Gastroesophageal sphincter (tissue), 3 donors: ENCODE measurements at regions not wholly inside any gene's neighbourhood (a gene's known extent, or its start where the extent isn't known, plus 50 kb on each side); places are given as distances from the start of the nearest gene placed in this dataset.

Experiments used
- POLR2A ChIP-seq, 2 donors: fragments of 450-650 bp; IDR thresholded peaks; one replicate each; pipeline ENCODE4 v1.6.1; 2017; ENCODE audit warnings: antibody characterized with exemption in 2 of 2, mild to moderate bottlenecking in 2 of 2, moderate library complexity in 1 of 2
- POLR2AphosphoS5 ChIP-seq: sonication (generic); formaldehyde crosslinking; IDR thresholded peaks from one replicate; pipeline ENCODE4 v1.6.1; 2017; ENCODE audit warnings: antibody characterized with exemption
- TF ChIP-seq, protein P1 (sequence below), 4 experiments: fragments of 200-600 bp in 2 of 4; fragments of 450-650 bp in 2 of 4; sonication (generic) in 1 of 4; IDR thresholded peaks; one replicate each; pipeline ENCODE4 v1.5.1; 2017 to 2019; ENCODE audit warnings: antibody characterized with exemption in 4 of 4, mild to moderate bottlenecking in 2 of 4, moderate library complexity in 2 of 4

DNA sequence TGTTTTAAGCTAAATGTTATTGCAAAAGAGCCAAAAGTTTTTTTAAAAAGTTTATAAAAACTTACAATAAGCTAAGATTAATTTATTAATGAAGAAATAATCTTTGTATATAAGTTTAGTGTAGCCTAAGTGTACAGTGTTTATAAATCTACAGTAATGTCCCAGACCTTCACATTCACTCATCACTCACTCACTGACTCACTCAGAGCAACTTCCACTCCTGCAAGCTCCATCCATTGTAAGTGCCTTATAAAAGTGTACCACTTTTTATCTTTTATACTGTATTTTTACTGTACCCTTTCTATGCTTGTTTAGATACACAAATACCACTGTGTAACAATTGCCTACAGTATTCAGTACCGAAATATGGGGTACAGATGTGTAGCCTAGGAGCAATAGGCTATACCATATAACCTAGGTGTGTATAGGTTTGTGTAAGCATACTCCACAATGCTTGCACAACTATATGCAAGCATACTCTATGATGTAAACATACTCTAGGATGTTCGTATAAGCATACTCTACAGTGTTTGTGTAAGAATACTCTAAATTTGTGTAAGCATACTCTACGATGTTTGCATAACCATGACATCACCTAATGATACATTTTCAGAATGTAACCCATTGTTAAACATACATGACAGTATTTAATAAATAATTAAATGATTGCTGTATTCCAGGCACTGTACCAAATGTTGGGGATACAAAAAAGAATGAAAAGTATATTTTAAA is 953.0 kb downstream of the KCNA4 start:
- TF ChIP-seq, protein P1, sequence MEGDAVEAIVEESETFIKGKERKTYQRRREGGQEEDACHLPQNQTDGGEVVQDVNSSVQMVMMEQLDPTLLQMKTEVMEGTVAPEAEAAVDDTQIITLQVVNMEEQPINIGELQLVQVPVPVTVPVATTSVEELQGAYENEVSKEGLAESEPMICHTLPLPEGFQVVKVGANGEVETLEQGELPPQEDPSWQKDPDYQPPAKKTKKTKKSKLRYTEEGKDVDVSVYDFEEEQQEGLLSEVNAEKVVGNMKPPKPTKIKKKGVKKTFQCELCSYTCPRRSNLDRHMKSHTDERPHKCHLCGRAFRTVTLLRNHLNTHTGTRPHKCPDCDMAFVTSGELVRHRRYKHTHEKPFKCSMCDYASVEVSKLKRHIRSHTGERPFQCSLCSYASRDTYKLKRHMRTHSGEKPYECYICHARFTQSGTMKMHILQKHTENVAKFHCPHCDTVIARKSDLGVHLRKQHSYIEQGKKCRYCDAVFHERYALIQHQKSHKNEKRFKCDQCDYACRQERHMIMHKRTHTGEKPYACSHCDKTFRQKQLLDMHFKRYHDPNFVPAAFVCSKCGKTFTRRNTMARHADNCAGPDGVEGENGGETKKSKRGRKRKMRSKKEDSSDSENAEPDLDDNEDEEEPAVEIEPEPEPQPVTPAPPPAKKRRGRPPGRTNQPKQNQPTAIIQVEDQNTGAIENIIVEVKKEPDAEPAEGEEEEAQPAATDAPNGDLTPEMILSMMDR (IDR thresholded peaks at IDR 0.05), result no peak
- TF ChIP-seq POLR2A (IDR thresholded peaks at IDR 0.05) (no peak), POLR2AphosphoS5 (no peak)
